GM18907 (cell line): ENCODE measurements at regions not wholly inside any gene's neighbourhood (a gene's known extent, or its start where the extent isn't known, plus 50 kb on each side); places are given as distances from the start of the nearest gene placed in this dataset.
"Not testable (repeated sequence)": the region's sequence is repeated elsewhere in the genome, so short reads cannot be mapped to it uniquely, and the experiment has no call there.

Experiments
- ATAC-seq: cut with Tn5 transposase; IDR thresholded peaks from one replicate; pipeline ENCODE4 v1.9.1; 2021; ENCODE audit warnings: mild to moderate bottlenecking, moderate library complexity; ENCODE audit not compliant: unreplicated experiment

- not testable (repeated sequence) for ATAC-seq
Observed at GRCh38 chrX:23458957-23459356, 124.3 kb downstream of the PTCHD1 start.

GRCh38 chrX:23465105-23465791 is 130.6 kb downstream of the PTCHD1 start:
- no peak for ATAC-seq

- ATAC-seq, result no peak
Observed at GRCh38 chrX:23465985-23466384, 131.3 kb downstream of the PTCHD1 start.

- no peak for ATAC-seq
Observed at GRCh38 chrX:23478056-23478455, 143.4 kb downstream of the PTCHD1 start.

- ATAC-seq, result no peak
Observed at GRCh38 chrX:23478561-23478960, 143.9 kb downstream of the PTCHD1 start.

GRCh38 chrX:23482561-23482960 is 147.9 kb downstream of the PTCHD1 start:
- no peak for ATAC-seq

GRCh38 chrX:23483396-23483795 is 148.7 kb downstream of the PTCHD1 start:
- no peak for ATAC-seq

- peak; percentile 87 for ATAC-seq
Observed at GRCh38 chrX:23493941-23494374, 159.3 kb downstream of the PTCHD1 start.

- ATAC-seq, result no peak
Observed at GRCh38 chrX:23494741-23495140, 160.1 kb downstream of the PTCHD1 start.

GRCh38 chrX:23497919-23498318 is 163.3 kb downstream of the PTCHD1 start:
- peak; percentile 56 for ATAC-seq

- ATAC-seq, result no peak
Observed at GRCh38 chrX:23501974-23502373, 165.3 kb upstream of the PRDX4 start.

GRCh38 chrX:23503835-23504539 is 163.3 kb upstream of the PRDX4 start:
- ATAC-seq, result no peak

GRCh38 chrX:23504540-23504884 is 162.8 kb upstream of the PRDX4 start:
- ATAC-seq, result no peak

GRCh38 chrX:23504895-23505294 is 162.4 kb upstream of the PRDX4 start:
- ATAC-seq, result no peak

- no peak for ATAC-seq
Observed at GRCh38 chrX:23505531-23506303, 161.6 kb upstream of the PRDX4 start.

- ATAC-seq, result no peak
Observed at GRCh38 chrX:23509256-23509655, 158.0 kb upstream of the PRDX4 start.

- no peak for ATAC-seq
Observed at GRCh38 chrX:23511793-23512192, 155.5 kb upstream of the PRDX4 start.

GRCh38 chrX:23513121-23513520 is 154.2 kb upstream of the PRDX4 start:
- no peak for ATAC-seq

GRCh38 chrX:23514082-23514481 is 153.2 kb upstream of the PRDX4 start:
- ATAC-seq, result peak; percentile 16

- ATAC-seq, result peak; percentile 73
Observed at GRCh38 chrX:23515028-23515427, 152.3 kb upstream of the PRDX4 start.

GRCh38 chrX:23523026-23523657 is 144.2 kb upstream of the PRDX4 start:
- ATAC-seq, result not testable (repeated sequence)
